ENCODE measurements at regions not wholly inside any gene's neighbourhood (a gene's known extent, or its start where the extent isn't known, plus 50 kb on each side); places are given as distances from the start of the nearest gene placed in this dataset.

DNA sequence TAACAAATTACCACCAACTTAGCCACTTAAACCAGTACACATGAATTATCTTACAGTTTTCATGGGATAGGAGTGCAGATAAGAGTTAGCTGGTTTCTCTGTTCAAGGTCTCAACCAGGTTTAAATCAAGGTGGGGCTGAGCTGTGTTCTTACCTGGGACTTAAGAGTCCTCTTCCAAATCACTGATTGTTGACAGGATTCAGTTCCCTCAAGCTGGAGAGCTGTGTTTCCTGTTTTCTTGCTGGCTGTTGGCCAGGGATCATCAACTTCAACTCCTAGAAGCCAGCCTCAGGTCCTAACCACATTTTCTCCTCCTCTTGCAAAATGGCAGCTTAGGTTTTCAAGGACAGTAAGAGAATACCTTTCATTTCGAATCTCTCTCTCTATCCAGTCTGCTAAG, 123.8 kb upstream of the CHRM3 start:
- Histone ChIP-seq H3K27ac (ENCODE audit: low read length) (no peak overlapping the region), H3K9ac (ENCODE audit: low read depth, low read length) (no peak overlapping the region), H3K4me3 (ENCODE audit: low read length) (no peak overlapping the region), H3K36me3 (ENCODE audit: insufficient read depth, low read depth, low read length) (no peaks in the 10 kb centered on the region), H3K27me3 (ENCODE audit: insufficient read depth, low read length) (no peaks in the 10 kb centered on the region), H3K9me3 (ENCODE audit: insufficient read depth, low read depth, low read length) (no peaks in the 10 kb centered on the region), H3K4me1 (ENCODE audit: insufficient read depth, low read length) (no peaks in the 10 kb centered on the region)

DNA sequence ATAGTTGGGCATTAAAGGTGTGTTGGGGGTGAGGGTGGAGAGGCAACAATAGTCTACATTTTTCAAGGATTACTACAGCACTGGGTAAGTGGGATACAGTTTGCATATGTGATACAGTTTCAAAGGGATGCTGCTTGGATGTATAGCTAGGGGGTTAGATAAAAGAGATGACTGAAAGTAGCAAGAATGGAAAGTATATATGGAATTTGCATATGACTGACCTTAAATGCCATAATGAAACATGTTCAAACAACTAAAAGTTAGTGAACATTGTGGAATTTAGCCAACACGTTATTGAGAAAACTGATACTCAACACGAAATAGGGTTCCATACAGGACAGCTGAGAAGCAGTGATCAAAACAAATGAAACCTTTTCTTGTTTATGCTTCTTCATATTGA, 124.8 kb upstream of the CHRM3 start:
- no peak overlapping the region for H3K4me3 ChIP-seq (ENCODE audit: low read length)
- no peaks in the 10 kb centered on the region for H3K36me3 ChIP-seq (ENCODE audit: insufficient read depth, low read depth, low read length)
- H3K27me3 ChIP-seq (ENCODE audit: insufficient read depth, low read length), result no peaks in the 10 kb centered on the region
- H3K27ac ChIP-seq (ENCODE audit: low read length), result no peak overlapping the region
- no peak overlapping the region for H3K9ac ChIP-seq (ENCODE audit: low read depth, low read length)
- H3K9me3 ChIP-seq (ENCODE audit: insufficient read depth, low read depth, low read length), result peaks cover 4% of the 10 kb centered on the region
- H3K4me1 ChIP-seq (ENCODE audit: insufficient read depth, low read length), result no peaks in the 10 kb centered on the region

DNA sequence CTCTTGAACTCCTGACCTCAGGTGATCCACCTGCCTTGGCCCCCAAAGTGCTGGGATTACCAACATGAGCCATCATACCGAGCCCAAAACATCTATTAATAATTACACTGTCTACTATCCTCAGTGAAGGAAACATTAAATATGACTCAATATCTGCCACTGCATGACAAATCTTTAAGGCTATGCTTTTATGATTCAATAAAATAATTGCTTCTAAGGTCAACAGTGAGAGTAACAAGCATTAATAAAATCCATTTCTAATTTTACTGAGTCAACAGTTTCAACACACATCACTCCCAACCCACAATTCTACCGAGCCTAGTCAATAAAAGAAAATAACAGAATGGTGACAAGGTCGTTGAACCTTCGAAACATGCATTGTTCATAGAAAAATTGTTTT, 125.5 kb upstream of the CHRM3 start:
- Histone ChIP-seq H3K27ac (ENCODE audit: low read length) (no peak overlapping the region), H3K4me1 (ENCODE audit: insufficient read depth, low read length) (no peaks in the 10 kb centered on the region), H3K36me3 (ENCODE audit: insufficient read depth, low read depth, low read length) (no peaks in the 10 kb centered on the region), H3K27me3 (ENCODE audit: insufficient read depth, low read length) (no peaks in the 10 kb centered on the region), H3K9me3 (ENCODE audit: insufficient read depth, low read depth, low read length) (peaks cover 4% of the 10 kb centered on the region), H3K9ac (ENCODE audit: low read depth, low read length) (no peak overlapping the region), H3K4me3 (ENCODE audit: low read length) (no peak overlapping the region)

DNA sequence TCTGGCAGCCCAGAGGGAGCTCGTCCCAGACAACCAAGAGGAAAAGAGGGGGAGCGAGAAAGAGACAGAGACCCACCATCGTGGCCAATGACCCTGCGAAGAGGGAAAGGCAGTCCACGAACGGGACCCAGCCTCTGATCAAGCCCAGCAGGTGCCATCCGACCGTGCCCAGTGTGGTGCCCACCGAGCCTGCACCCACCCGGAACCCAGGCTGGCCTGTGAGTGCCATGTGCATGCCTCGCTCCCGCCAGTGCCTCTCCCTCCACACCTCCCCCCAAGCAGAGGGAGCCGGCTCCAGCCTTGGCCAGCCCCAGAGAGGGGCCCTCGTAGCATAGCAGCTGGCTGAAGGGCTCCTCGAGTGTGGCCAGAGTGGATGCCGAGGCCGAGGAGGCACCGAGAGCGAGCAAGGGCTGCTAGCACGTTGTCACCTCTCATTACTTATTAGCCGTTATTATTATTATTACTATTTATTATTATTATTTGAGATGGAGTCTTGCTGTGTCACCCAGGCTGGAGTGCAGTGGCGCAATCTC, 130.7 kb upstream of the CHRM3 start:
- no peaks in the 10 kb centered on the region for H3K36me3 ChIP-seq (ENCODE audit: insufficient read depth, low read depth, low read length)
- no peak overlapping the region for H3K4me3 ChIP-seq (ENCODE audit: low read length)
- H3K9me3 ChIP-seq (ENCODE audit: insufficient read depth, low read depth, low read length), result peaks cover 4% of the 10 kb centered on the region
- H3K27me3 ChIP-seq (ENCODE audit: insufficient read depth, low read length), result no peaks in the 10 kb centered on the region
- no peak overlapping the region for H3K9ac ChIP-seq (ENCODE audit: low read depth, low read length)
- no peak overlapping the region for H3K27ac ChIP-seq (ENCODE audit: low read length)
- no peaks in the 10 kb centered on the region; the same call in 1 of the 2 replicates for H3K4me1 ChIP-seq (ENCODE audit: insufficient read depth, low read length)

DNA sequence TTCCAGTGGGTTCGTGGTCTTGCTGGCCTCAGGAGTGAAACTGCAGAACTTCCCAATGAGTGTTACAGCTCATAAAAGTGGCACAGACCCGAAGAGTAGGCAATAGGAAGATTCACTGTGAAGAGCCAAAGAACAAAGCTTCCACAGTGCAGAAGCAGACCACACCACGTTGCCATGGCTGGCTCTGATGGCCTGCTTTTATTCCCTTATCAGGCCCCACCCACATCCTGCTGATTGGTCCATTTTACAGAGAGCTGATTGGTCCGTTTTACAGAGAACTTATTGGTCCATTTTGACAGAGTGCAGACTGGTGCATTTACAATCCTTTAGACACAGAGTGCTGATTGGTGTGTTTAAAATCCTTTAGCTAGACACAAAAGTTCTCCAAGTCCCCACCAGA, 131.4 kb upstream of the CHRM3 start:
- no peak overlapping the region for H3K4me3 ChIP-seq (ENCODE audit: low read length)
- peaks cover 4% of the 10 kb centered on the region for H3K9me3 ChIP-seq (ENCODE audit: insufficient read depth, low read depth, low read length)
- H3K9ac ChIP-seq (ENCODE audit: low read depth, low read length), result no peak overlapping the region
- H3K36me3 ChIP-seq (ENCODE audit: insufficient read depth, low read depth, low read length), result no peaks in the 10 kb centered on the region
- H3K4me1 ChIP-seq (ENCODE audit: insufficient read depth, low read length), result no peaks in the 10 kb centered on the region; the same call in 1 of the 2 replicates
- no peaks in the 10 kb centered on the region for H3K27me3 ChIP-seq (ENCODE audit: insufficient read depth, low read length)
- no peak overlapping the region for H3K27ac ChIP-seq (ENCODE audit: low read length)

DNA sequence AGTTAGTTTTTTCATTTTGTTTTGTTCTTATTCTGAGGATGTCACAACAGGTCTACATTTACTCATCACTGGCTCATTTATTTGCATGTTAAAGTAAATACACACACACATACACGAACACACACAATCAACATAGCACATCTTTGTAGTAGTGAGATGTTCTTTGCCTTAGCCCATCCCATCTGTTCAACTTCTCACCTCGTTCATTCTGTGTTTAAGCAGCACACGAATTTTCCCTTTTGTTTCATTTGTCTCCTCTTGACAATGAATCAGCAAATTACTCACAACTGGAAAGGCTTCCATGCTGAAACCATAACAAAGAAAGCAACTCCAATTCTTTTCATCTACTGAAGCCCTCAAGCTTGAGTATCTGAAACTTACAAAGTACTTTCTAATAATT, 133.3 kb upstream of the CHRM3 start:
- Histone ChIP-seq H3K9me3 (ENCODE audit: insufficient read depth, low read depth, low read length) (peaks cover 4% of the 10 kb centered on the region), H3K4me3 (ENCODE audit: low read length) (no peak overlapping the region), H3K9ac (ENCODE audit: low read depth, low read length) (no peak overlapping the region), H3K4me1 (ENCODE audit: insufficient read depth, low read length) (no peaks in the 10 kb centered on the region; the same call in 1 of the 2 replicates), H3K36me3 (ENCODE audit: insufficient read depth, low read depth, low read length) (no peaks in the 10 kb centered on the region), H3K27me3 (ENCODE audit: insufficient read depth, low read length) (no peaks in the 10 kb centered on the region), H3K27ac (ENCODE audit: low read length) (no peak overlapping the region)

DNA sequence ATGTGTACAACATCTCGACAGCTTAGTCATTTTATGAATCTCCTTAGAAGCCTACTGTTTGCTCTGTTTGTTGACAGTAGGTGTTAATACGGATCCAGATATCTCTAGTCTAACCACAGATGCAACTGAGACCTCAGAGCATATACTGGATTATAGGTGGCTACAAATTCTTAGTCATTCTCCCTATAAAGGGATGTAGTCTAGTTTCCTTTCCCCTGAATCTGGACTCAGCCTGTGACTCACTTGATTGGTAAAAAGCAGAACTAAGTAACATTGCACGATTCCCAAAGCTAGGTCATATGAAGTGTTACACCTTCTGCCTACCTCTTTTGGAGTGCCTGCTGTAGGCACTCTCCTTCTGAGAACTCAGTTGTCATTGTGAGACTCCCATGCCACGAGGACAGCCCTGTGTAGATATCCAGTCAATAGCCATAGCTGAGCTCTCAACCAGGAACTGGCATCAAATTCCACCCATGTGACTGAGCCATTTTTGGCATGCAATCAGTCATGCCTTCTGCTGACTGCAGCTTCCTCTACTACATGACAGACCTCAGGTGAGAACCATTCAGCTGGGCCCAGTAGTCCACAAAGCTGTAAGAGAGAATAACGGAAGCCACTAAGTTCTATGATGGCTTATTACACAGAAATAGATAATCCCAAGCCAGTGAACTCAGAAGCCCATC, 135.9 kb upstream of the CHRM3 start:
- H3K36me3 ChIP-seq (ENCODE audit: insufficient read depth, low read depth, low read length), result no peaks in the 10 kb centered on the region
- H3K27me3 ChIP-seq (ENCODE audit: insufficient read depth, low read length), result no peaks in the 10 kb centered on the region
- H3K9ac ChIP-seq (ENCODE audit: low read depth, low read length), result no peak overlapping the region
- H3K4me3 ChIP-seq (ENCODE audit: low read length), result no peak overlapping the region
- no peaks in the 10 kb centered on the region; the same call in 1 of the 2 replicates for H3K4me1 ChIP-seq (ENCODE audit: insufficient read depth, low read length)
- no peak overlapping the region for H3K27ac ChIP-seq (ENCODE audit: low read length)
- no peaks in the 10 kb centered on the region for H3K9me3 ChIP-seq (ENCODE audit: insufficient read depth, low read depth, low read length)

DNA sequence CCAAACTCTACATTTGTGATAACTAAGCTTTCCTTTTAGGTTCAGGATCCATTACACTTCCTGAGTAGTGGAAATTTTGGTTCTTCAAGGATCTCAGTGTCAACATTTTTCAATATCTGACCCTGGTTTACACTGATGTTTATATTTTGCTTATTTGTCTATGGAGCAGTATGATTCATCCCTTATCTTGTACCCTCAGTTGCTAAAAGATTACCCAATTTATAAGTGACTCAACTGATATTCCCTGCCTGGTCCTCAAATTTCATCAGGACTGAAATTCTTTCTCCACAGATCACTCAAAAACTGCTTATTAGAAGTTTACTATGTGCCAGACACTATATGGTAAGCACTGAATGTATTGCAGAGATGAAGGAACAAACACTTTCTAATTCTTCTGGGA, 139.1 kb upstream of the CHRM3 start:
- Histone ChIP-seq H3K36me3 (ENCODE audit: insufficient read depth, low read depth, low read length) (no peaks in the 10 kb centered on the region), H3K27ac (ENCODE audit: low read length) (no peak overlapping the region), H3K9me3 (ENCODE audit: insufficient read depth, low read depth, low read length) (no peaks in the 10 kb centered on the region), H3K27me3 (ENCODE audit: insufficient read depth, low read length) (no peaks in the 10 kb centered on the region), H3K9ac (ENCODE audit: low read depth, low read length) (no peak overlapping the region), H3K4me3 (ENCODE audit: low read length) (no peak overlapping the region), H3K4me1 (ENCODE audit: insufficient read depth, low read length) (peaks cover 7% of the 10 kb centered on the region; the same call in 1 of the 2 replicates)

DNA sequence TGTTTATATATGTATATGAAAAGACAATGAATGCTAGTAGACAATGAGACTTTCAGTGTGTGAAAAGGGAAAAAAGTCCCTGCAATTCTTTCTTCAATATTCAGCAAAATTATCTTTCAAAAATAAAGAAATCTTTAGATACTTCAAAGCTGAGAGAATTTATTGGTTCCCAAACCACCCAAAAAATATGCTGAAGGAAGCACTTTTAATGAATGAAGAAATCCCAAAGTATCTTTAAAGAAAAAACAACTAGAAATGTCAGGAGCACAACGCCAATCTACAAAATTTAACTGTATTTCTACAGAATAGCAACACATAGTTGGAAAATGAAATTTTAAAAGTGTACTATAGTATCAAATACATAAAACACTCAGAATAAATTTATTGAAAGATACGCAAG, 142.3 kb upstream of the CHRM3 start:
- Histone ChIP-seq H3K9me3 (ENCODE audit: insufficient read depth, low read depth, low read length) (no peaks in the 10 kb centered on the region), H3K27me3 (ENCODE audit: insufficient read depth, low read length) (no peaks in the 10 kb centered on the region), H3K36me3 (ENCODE audit: insufficient read depth, low read depth, low read length) (no peaks in the 10 kb centered on the region), H3K4me1 (ENCODE audit: insufficient read depth, low read length) (peaks cover 12% of the 10 kb centered on the region; the same call in 1 of the 2 replicates), H3K9ac (ENCODE audit: low read depth, low read length) (no peak overlapping the region), H3K4me3 (ENCODE audit: low read length) (no peak overlapping the region), H3K27ac (ENCODE audit: low read length) (no peak overlapping the region)

DNA sequence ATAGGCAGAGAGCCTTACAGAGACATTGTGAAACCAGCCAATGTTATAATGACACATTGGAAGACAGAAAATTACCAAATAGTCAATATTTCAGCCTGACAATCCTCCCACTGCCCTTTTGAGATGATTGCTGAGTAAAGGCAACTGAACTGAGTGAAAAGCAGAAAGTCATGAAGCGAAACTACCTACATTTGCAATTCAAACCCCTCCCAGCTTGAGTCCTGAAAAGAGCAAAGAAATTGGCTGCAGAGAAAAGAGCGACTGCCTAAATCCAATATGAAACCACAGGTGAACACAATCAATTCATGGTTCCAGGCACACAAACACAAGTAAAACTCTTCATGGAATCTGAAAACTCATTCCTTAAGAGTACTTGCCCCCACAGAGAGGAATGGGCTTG, 143.4 kb upstream of the CHRM3 start:
- peak overlapping the region; percentile 25; the same call in 1 of the 2 replicates for H3K4me3 ChIP-seq (ENCODE audit: low read length)
- H3K9me3 ChIP-seq (ENCODE audit: insufficient read depth, low read depth, low read length), result no peaks in the 10 kb centered on the region
- H3K27me3 ChIP-seq (ENCODE audit: insufficient read depth, low read length), result no peaks in the 10 kb centered on the region
- no peaks in the 10 kb centered on the region for H3K36me3 ChIP-seq (ENCODE audit: insufficient read depth, low read depth, low read length)
- peaks cover 12% of the 10 kb centered on the region; the same call in 1 of the 2 replicates for H3K4me1 ChIP-seq (ENCODE audit: insufficient read depth, low read length)
- H3K9ac ChIP-seq (ENCODE audit: low read depth, low read length), result no peak overlapping the region
- H3K27ac ChIP-seq (ENCODE audit: low read length), result no peak overlapping the region

DNA sequence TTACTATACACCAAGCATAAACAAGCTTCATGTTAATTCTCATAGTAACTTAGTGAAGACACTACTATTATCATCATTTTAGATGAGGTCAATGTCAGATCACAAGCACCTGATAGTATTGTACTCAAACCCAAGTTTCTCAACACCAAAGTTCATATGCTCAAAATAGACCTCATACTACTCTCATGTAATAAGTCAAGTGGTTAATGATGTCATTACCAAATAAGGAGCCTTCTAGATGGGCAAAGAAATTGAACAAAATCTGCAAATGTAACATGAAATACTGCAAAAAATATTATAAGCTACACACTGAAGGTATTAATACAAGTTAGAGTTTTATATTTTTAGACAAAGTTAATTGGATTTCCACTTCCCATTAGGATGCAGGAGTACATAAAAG, 144.0 kb upstream of the CHRM3 start:
- H3K4me1 ChIP-seq (ENCODE audit: insufficient read depth, low read length), result peaks cover 12% of the 10 kb centered on the region; the same call in 1 of the 2 replicates
- no peaks in the 10 kb centered on the region for H3K36me3 ChIP-seq (ENCODE audit: insufficient read depth, low read depth, low read length)
- no peaks in the 10 kb centered on the region for H3K9me3 ChIP-seq (ENCODE audit: insufficient read depth, low read depth, low read length)
- no peak overlapping the region for H3K27ac ChIP-seq (ENCODE audit: low read length)
- H3K9ac ChIP-seq (ENCODE audit: low read depth, low read length), result no peak overlapping the region
- H3K27me3 ChIP-seq (ENCODE audit: insufficient read depth, low read length), result no peaks in the 10 kb centered on the region
- 0 out of 2 replicates have a peak overlapping the region, but pooled peaks have one; percentile 25 for H3K4me3 ChIP-seq (ENCODE audit: low read length)

DNA sequence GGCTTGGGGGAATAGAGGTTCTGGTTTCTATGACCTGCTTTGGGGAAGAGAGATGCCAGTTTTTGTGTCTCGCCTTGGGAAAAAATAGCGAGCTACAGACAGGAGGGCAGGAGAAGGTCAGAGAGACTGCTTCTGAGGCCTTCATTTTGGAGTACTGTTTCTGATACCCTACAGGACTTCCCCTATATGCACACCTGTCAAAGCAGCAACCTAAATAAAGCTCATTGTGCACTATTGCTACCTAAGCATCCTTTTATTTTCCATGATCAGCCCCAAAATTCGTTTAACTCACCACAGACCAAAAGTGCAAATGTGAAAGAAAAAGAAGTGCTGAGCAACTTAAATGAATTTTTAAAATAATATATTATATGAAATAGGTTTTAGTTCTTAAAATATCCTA, 145.6 kb upstream of the CHRM3 start:
- Histone ChIP-seq H3K27ac (ENCODE audit: low read length) (no peak overlapping the region), H3K27me3 (ENCODE audit: insufficient read depth, low read length) (no peaks in the 10 kb centered on the region), H3K4me3 (ENCODE audit: low read length) (no peak overlapping the region), H3K9me3 (ENCODE audit: insufficient read depth, low read depth, low read length) (no peaks in the 10 kb centered on the region), H3K9ac (ENCODE audit: low read depth, low read length) (no peak overlapping the region), H3K4me1 (ENCODE audit: insufficient read depth, low read length) (peaks cover 12% of the 10 kb centered on the region; the same call in 1 of the 2 replicates), H3K36me3 (ENCODE audit: insufficient read depth, low read depth, low read length) (no peaks in the 10 kb centered on the region)
